Esophagus squamous epithelium (tissue), 4 donors: ENCODE measurements at regions not wholly inside any gene's neighbourhood (a gene's known extent, or its start where the extent isn't known, plus 50 kb on each side); places are given as distances from the start of the nearest gene placed in this dataset.

ENCODE experiments used
- CTCF ChIP-seq, 6 experiments: fragments of 450-650 bp in 4 of 6; fragments of 200-600 bp in 2 of 6; sonication (generic) in 2 of 6; IDR thresholded peaks; one replicate each; pipeline ENCODE4 v1.5.1; 2016 to 2019; ENCODE audit warnings: antibody characterized with exemption in 6 of 6, mild to moderate bottlenecking in 4 of 6, moderate library complexity in 4 of 6
- POLR2A ChIP-seq, 4 donors: fragments of 450-650 bp; IDR thresholded peaks; one replicate each; pipeline ENCODE4 v1.6.1; 2017; ENCODE audit warnings: antibody characterized with exemption in 4 of 4, mild to moderate bottlenecking in 4 of 4, moderate library complexity in 3 of 4

- TF ChIP-seq POLR2A (IDR thresholded peaks at IDR 0.05) (no peak), CTCF (IDR thresholded peaks at IDR 0.05) (no peak)
Measured at GRCh38 chr12:48420039-48420775, 52.2 kb upstream of the ANP32D start.
